ENCODE measurements at regions not wholly inside any gene's neighbourhood (a gene's known extent, or its start where the extent isn't known, plus 50 kb on each side); places are given as distances from the start of the nearest gene placed in this dataset.

- TF ChIP-seq FOXP2 (optimal IDR thresholded peaks at IDR 0.05; ENCODE audit: borderline replicate concordance, extremely low read depth, extremely low read length, insufficient read depth) (no peak), REST (IDR thresholded peaks at IDR 0.05; ENCODE audit: insufficient read depth in 1 of 2, low read depth in 2 of 2, low read length in 2 of 2) (no peak), SIN3A (IDR thresholded peaks at IDR 0.05; ENCODE audit: borderline replicate concordance, insufficient read depth, low read length) (no peak), POLR2AphosphoS5 (IDR thresholded peaks at IDR 0.05; ENCODE audit: low read depth, low read length) (no peak), TAF1 (IDR thresholded peaks at IDR 0.05; ENCODE audit: borderline replicate concordance, insufficient read depth, low read length) (no peak)
Measured at GRCh38 chr4:116386856-116387255, 698.5 kb downstream of the TRAM1L1 start.

DNA sequence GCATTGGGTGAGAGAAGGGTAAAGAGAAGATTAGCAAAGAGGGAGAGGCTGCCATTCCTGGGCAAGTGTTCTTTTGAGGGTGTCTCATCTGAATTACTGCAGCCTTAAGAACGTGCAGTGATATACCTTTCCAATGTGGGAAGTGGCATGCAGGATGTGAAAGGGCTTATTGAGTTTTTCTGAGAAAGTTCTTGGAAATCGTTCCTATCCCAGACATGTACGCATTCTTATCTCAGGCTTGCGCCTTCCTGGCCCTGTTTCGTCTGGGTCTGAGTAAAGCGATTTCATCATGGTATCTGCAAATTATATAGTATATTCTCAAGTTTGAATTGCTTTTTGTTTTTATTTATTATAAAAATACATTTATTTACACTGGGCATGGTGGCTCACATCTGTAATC is 699.8 kb downstream of the TRAM1L1 start:
- no peak for TF ChIP-seq SIN3A (IDR thresholded peaks at IDR 0.05; ENCODE audit: borderline replicate concordance, insufficient read depth, low read length)
- no peak for TF ChIP-seq TAF1 (IDR thresholded peaks at IDR 0.05; ENCODE audit: borderline replicate concordance, insufficient read depth, low read length)
- no peak for TF ChIP-seq POLR2AphosphoS5 (IDR thresholded peaks at IDR 0.05; ENCODE audit: low read depth, low read length)
- TF ChIP-seq FOXP2 (optimal IDR thresholded peaks at IDR 0.05; ENCODE audit: borderline replicate concordance, extremely low read depth, extremely low read length, insufficient read depth) = no peak
- no peak for TF ChIP-seq REST (IDR thresholded peaks at IDR 0.05; ENCODE audit: insufficient read depth in 1 of 2, low read depth in 2 of 2, low read length in 2 of 2)

DNA sequence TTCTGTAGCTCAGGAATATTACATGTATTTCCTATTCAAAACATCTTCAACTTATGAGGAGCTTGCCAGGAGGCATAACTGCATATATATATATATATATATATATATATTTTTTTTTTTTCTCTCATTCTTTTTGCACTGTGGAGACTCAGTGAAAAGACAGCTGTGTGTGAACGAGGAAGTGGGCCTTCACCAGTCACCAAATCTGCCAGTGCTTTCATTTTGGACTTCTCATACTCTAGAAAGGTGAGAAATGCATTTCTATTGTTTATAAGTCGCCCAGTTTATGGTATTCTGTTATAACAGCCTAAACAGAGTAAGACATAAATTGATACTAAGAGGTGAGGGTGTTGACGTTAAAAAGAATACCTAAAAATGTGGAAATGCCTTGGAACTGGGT is 710.6 kb downstream of the TRAM1L1 start:
- TF ChIP-seq SIN3A (IDR thresholded peaks at IDR 0.05; ENCODE audit: borderline replicate concordance, insufficient read depth, low read length) = no peak
- TF ChIP-seq REST (IDR thresholded peaks at IDR 0.05; ENCODE audit: insufficient read depth in 1 of 2, low read depth in 2 of 2, low read length in 2 of 2) = no peak
- no peak for TF ChIP-seq POLR2AphosphoS5 (IDR thresholded peaks at IDR 0.05; ENCODE audit: low read depth, low read length)
- no peak for TF ChIP-seq FOXP2 (optimal IDR thresholded peaks at IDR 0.05; ENCODE audit: borderline replicate concordance, extremely low read depth, extremely low read length, insufficient read depth)
- no peak for TF ChIP-seq TAF1 (IDR thresholded peaks at IDR 0.05; ENCODE audit: borderline replicate concordance, insufficient read depth, low read length)

DNA sequence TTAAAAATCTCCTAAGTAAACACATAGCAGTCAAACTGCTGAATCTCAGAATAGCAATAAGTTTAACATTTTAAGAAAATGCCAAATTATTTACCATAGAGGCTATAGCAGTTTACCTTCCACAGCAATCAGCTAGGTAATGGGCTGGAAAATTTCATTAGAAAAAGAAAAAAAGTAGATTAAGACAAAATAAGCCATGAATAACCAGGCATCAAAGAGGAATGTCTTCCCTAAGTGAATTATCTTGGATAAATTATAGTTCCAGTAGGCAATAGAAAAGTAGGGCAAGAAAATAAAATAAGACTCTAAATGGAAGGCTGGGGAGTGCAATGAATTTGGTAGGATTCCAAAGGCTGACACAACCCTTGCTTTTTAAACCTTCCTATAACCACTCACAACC is 722.8 kb downstream of the TRAM1L1 start:
- no peak for TF ChIP-seq FOXP2 (optimal IDR thresholded peaks at IDR 0.05; ENCODE audit: borderline replicate concordance, extremely low read depth, extremely low read length, insufficient read depth)
- TF ChIP-seq TAF1 (IDR thresholded peaks at IDR 0.05; ENCODE audit: borderline replicate concordance, insufficient read depth, low read length) = no peak
- TF ChIP-seq POLR2AphosphoS5 (IDR thresholded peaks at IDR 0.05; ENCODE audit: low read depth, low read length) = no peak
- no peak for TF ChIP-seq SIN3A (IDR thresholded peaks at IDR 0.05; ENCODE audit: borderline replicate concordance, insufficient read depth, low read length)
- no peak for TF ChIP-seq REST (IDR thresholded peaks at IDR 0.05; ENCODE audit: insufficient read depth in 1 of 2, low read depth in 2 of 2, low read length in 2 of 2)

- no peak for TF ChIP-seq FOXP2 (optimal IDR thresholded peaks at IDR 0.05; ENCODE audit: borderline replicate concordance, extremely low read depth, extremely low read length, insufficient read depth)
- no peak for TF ChIP-seq POLR2AphosphoS5 (IDR thresholded peaks at IDR 0.05; ENCODE audit: low read depth, low read length)
- no peak for TF ChIP-seq TAF1 (IDR thresholded peaks at IDR 0.05; ENCODE audit: borderline replicate concordance, insufficient read depth, low read length)
- no peak for TF ChIP-seq SIN3A (IDR thresholded peaks at IDR 0.05; ENCODE audit: borderline replicate concordance, insufficient read depth, low read length)
- no peak for TF ChIP-seq REST (IDR thresholded peaks at IDR 0.05; ENCODE audit: insufficient read depth in 1 of 2, low read depth in 2 of 2, low read length in 2 of 2)
Measured at GRCh38 chr4:116361790-116362189, 723.6 kb downstream of the TRAM1L1 start.

Data from PFSK-1 (cell line).